Peyer's patch (tissue), 4 donors: ENCODE measurements at regions not wholly inside any gene's neighbourhood (a gene's known extent, or its start where the extent isn't known, plus 50 kb on each side); places are given as distances from the start of the nearest gene placed in this dataset.

ENCODE experiments used
- POLR2A ChIP-seq, 2 donors: fragments of 450-650 bp; IDR thresholded peaks; one replicate each; pipeline ENCODE4 v1.5.1; 2017; ENCODE audit warnings: antibody characterized with exemption in 2 of 2, mild to moderate bottlenecking in 2 of 2, moderate library complexity in 2 of 2
- TF ChIP-seq, protein P1 (sequence below), 6 experiments: fragments of 450-650 bp in 4 of 6; fragments of 200-600 bp in 2 of 6; sonication (generic) in 1 of 6; IDR thresholded peaks; one replicate each; pipeline ENCODE4 v1.5.1; 2017 to 2019; ENCODE audit warnings: antibody characterized with exemption in 6 of 6, mild to moderate bottlenecking in 3 of 6, moderate library complexity in 1 of 6

- TF ChIP-seq, protein P1, sequence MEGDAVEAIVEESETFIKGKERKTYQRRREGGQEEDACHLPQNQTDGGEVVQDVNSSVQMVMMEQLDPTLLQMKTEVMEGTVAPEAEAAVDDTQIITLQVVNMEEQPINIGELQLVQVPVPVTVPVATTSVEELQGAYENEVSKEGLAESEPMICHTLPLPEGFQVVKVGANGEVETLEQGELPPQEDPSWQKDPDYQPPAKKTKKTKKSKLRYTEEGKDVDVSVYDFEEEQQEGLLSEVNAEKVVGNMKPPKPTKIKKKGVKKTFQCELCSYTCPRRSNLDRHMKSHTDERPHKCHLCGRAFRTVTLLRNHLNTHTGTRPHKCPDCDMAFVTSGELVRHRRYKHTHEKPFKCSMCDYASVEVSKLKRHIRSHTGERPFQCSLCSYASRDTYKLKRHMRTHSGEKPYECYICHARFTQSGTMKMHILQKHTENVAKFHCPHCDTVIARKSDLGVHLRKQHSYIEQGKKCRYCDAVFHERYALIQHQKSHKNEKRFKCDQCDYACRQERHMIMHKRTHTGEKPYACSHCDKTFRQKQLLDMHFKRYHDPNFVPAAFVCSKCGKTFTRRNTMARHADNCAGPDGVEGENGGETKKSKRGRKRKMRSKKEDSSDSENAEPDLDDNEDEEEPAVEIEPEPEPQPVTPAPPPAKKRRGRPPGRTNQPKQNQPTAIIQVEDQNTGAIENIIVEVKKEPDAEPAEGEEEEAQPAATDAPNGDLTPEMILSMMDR (IDR thresholded peaks at IDR 0.05) = no peak
- TF ChIP-seq POLR2A (IDR thresholded peaks at IDR 0.05) = no peak
These were observed 916.2 kb downstream of the GRIK2 start for GRCh38 chr6:102309700-102310099.
